Endothelial cell of umbilical vein (primary cell): ENCODE measurements at regions not wholly inside any gene's neighbourhood (a gene's known extent, or its start where the extent isn't known, plus 50 kb on each side); places are given as distances from the start of the nearest gene placed in this dataset.
"Not testable (repeated sequence)": the region's sequence is repeated elsewhere in the genome, so short reads cannot be mapped to it uniquely, and the experiment has no call there.

Experiments used
- BruUV-seq: library from RNA; stranded (reverse); fragments of 400-500 nt; replicated peaks from 2 replicates; lab custom pipeline; 2021; lab: Mats Ljungman, UMichigan
- CTCF ChIA-PET: fragments of 300-600, 350-600 bp; sonication (Branson Sonifier 250); formaldehyde crosslinking; loops from one replicate; lab custom pipeline; 2021; ENCODE audit warnings: antibody characterized with exemption, inconsistent platforms; lab: Charles Lee
- POLR2A ChIA-PET: fragments of 300-600, 350-600 bp; sonication (Branson Sonifier 250); formaldehyde crosslinking; loops from one replicate; lab custom pipeline; 2021; ENCODE audit warnings: antibody characterized with exemption, inconsistent platforms; lab: Charles Lee
- DNase-seq: peaks from one replicate; pipeline ENCODE4 v3.0.0-alpha.2; 2011; ENCODE audit warnings: low read depth, low spot score
- FAIRE-seq: peaks from 2 replicates; lab custom pipeline; 2011; peaks lifted over from hg19 to GRCh38; lab: Jason Lieb, UNC
- H2AFZ ChIP-seq: 2 replicates; pipeline ENCODE4 v1.6.0; 2012; ENCODE audit warnings: low read depth, low read length, control low read depth, inconsistent platforms
- H3K27ac ChIP-seq: 2 replicates; pipeline ENCODE4 v1.5.1; 2011; ENCODE audit warnings: low read depth, mild to moderate bottlenecking, control low read depth, low read length, moderate library complexity; ENCODE audit not compliant: insufficient read depth
- H3K27me3 ChIP-seq, 2 experiments: 2 replicates each; pipeline versions ENCODE4 v1.6.0 to v1.6.1; 2011; ENCODE audit warnings: low read length in 2 of 2, mixed read lengths in 1 of 2; ENCODE audit not compliant: control insufficient read depth in 2 of 2, insufficient read depth in 2 of 2
- H3K36me3 ChIP-seq, 2 experiments: 2 replicates in 1 of 2; 3 replicates in 1 of 2; pipeline ENCODE4 v1.5.1; 2011; ENCODE audit warnings: low read length in 2 of 2, mild to moderate bottlenecking in 1 of 2, moderate library complexity in 1 of 2; ENCODE audit not compliant: control insufficient read depth in 2 of 2, insufficient read depth in 2 of 2; ENCODE audit errors: extremely low read depth in 1 of 2
- H3K4me1 ChIP-seq: 3 replicates; pipeline ENCODE4 v1.5.1; 2011; ENCODE audit warnings: mild to moderate bottlenecking, low read length; ENCODE audit not compliant: control insufficient read depth, insufficient read depth; ENCODE audit errors: extremely low read depth
- H3K4me2 ChIP-seq: 2 replicates; pipeline ENCODE4 v1.6.1; 2011; ENCODE audit warnings: low read length, control low read depth, mixed read lengths; ENCODE audit not compliant: insufficient read depth
- H3K4me3 ChIP-seq, 3 experiments: fragments of 200-600 bp in 1 of 3; sonication (generic), shearing (Covaris generic) in 1 of 3; replicated peaks in 1 of 3; 2 replicates each; pipeline ENCODE4 v1.5.1; 2011 to 2016; ENCODE audit warnings: control low read depth in 3 of 3, low read length in 3 of 3, mild to moderate bottlenecking in 2 of 3, inconsistent platforms in 1 of 3, low read depth in 1 of 3, moderate library complexity in 1 of 3; ENCODE audit not compliant: insufficient read depth in 1 of 3
- H3K79me2 ChIP-seq: 2 replicates; pipeline ENCODE4 v1.6.0; 2012; ENCODE audit warnings: low read length, inconsistent platforms; ENCODE audit not compliant: control insufficient read depth, insufficient read depth
- H3K9ac ChIP-seq: replicated peaks from 2 replicates; pipeline ENCODE3; 2011; ENCODE audit warnings: low read length, control low read depth; ENCODE audit not compliant: insufficient read depth; ENCODE audit errors: extremely low read depth
- H3K9me1 ChIP-seq: replicated peaks from 3 replicates; pipeline ENCODE4 v1.6.0; 2011; ENCODE audit warnings: mild to moderate bottlenecking, low read length; ENCODE audit not compliant: control insufficient read depth, insufficient read depth; ENCODE audit errors: extremely low read depth
- H3K9me3 ChIP-seq: replicated peaks from 2 replicates; pipeline ENCODE4 v1.5.1; 2012; ENCODE audit warnings: low read length, inconsistent platforms; ENCODE audit not compliant: control insufficient read depth, insufficient read depth
- H4K20me1 ChIP-seq: replicated peaks from 2 replicates; pipeline ENCODE3; 2011; ENCODE audit warnings: mild to moderate bottlenecking, low read length; ENCODE audit not compliant: control insufficient read depth, insufficient read depth; ENCODE audit errors: extremely low read depth
- EZH2 ChIP-seq: IDR thresholded peaks from 2 replicates; pipeline ENCODE4 v1.6.1; 2012; ENCODE audit warnings: borderline replicate concordance, low read depth, mild to moderate bottlenecking, moderate library complexity, low read length, inconsistent platforms; ENCODE audit not compliant: severe bottlenecking
- GATA2 ChIP-seq: IDR thresholded peaks from 2 replicates; pipeline ENCODE4 v1.7.0; 2011; ENCODE audit warnings: low read depth, mild to moderate bottlenecking, moderate library complexity, mixed read lengths, low read length; ENCODE audit not compliant: insufficient read length, insufficient read depth
- JUN ChIP-seq: IDR thresholded peaks from 2 replicates; pipeline ENCODE4 v1.6.1; 2011; ENCODE audit warnings: borderline replicate concordance, low read depth; ENCODE audit not compliant: insufficient read length, insufficient read depth
- MYC ChIP-seq: IDR thresholded peaks from one replicate; pipeline ENCODE4 v1.6.1; 2011; ENCODE audit warnings: mild to moderate bottlenecking, low read depth, low read length
- POLR2AphosphoS5 ChIP-seq: IDR thresholded peaks from 2 replicates; pipeline ENCODE4 v1.6.1; 2012; ENCODE audit warnings: low read depth, mild to moderate bottlenecking, control low read depth, low read length, moderate library complexity; ENCODE audit not compliant: insufficient read depth
- dilution Hi-C: fragments of 300-500 bp; cut with MboI; formaldehyde crosslinking; loops from one replicate; pipeline ENCODE4 v1.15.0; 2019; ENCODE audit warnings: low sequenced_read_pairs; ENCODE audit not compliant: extremely low pct_ligation_motif_present
- intact Hi-C: fragments of 100-400 bp; cut with micrococcal nuclease; formaldehyde crosslinking; loops from one replicate; pipeline ENCODE4 v1.10.0; 2022
- TF ChIP-seq, protein P1 (sequence below): IDR thresholded peaks from 2 replicates; pipeline ENCODE4 v1.6.1; 2011; ENCODE audit not compliant: insufficient read depth, insufficient read length

DNA sequence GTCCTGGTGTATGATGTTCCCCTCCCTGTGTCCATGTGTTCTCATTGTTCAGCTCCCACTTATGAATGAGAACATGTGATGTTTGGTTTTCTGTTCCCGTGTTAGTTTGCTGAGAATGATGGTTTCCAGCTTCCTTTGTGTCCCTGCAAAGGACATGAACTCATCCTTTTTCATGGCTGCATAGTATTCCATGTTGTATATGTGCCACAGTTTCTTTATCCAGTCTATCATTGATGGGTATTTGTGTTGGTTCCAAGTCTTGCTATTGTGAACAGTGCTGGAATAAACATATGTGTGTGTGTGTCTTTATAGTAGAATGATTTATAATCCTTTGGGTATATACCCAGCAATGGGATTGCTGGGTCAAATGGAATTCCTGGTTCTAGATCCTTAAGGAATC, 1427.3 kb upstream of the SLC10A2 start:
- H3K4me1 ChIP-seq, DNase-seq, H3K36me3 ChIP-seq, H3K79me2 ChIP-seq, H3K9ac ChIP-seq, H3K4me2 ChIP-seq, H3K27ac ChIP-seq, POLR2A ChIA-PET, H2AFZ ChIP-seq, dilution Hi-C loops, H3K27me3 ChIP-seq, CTCF ChIA-PET, H3K4me3 ChIP-seq, FAIRE-seq, H3K9me3 ChIP-seq, BruUV-seq, H4K20me1 ChIP-seq, intact Hi-C loops, H3K9me1 ChIP-seq: not testable (repeated sequence)

DNA sequence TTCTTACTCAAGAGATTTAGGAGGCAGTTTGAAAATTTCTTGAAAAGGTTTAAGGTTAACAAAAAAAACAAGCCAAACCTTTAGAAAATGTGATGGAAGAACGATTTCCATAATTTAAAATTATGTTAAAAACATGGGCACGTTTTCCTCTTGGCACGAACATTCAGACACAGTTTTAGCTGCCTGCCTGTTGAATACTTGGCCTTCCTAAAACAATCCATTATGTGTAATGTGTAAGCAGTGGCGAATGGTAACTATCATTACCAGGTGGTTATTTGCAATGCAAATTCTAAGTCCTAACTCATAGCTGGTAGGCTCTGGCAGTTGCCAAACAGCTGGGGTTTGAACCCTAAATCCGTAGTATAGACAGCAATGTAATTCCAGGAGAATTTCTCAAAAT, 1425.7 kb upstream of the SLC10A2 start:
- POLR2A ChIA-PET = no interaction called here
- no TSS peak for BruUV-seq
- Histone ChIP-seq H3K79me2 (no peaks in the 10 kb centered on the region), H3K9me1 (no peaks in the 10 kb centered on the region), H3K27me3 (no peaks in the 10 kb centered on the region), H4K20me1 (no peaks in the 10 kb centered on the region), H3K4me3 (no peak overlapping the region), H2AFZ (no peak overlapping the region), H3K9ac (no peak overlapping the region), H3K36me3 (no peaks in the 10 kb centered on the region), H3K27ac (no peak overlapping the region), H3K9me3 (no peaks in the 10 kb centered on the region), H3K4me1 (no peaks in the 10 kb centered on the region), H3K4me2 (no peak overlapping the region)
- TF ChIP-seq, protein P1, sequence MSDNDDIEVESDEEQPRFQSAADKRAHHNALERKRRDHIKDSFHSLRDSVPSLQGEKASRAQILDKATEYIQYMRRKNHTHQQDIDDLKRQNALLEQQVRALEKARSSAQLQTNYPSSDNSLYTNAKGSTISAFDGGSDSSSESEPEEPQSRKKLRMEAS = no peak
- TF ChIP-seq JUN (no peak), GATA2 (no peak), MYC (no peak), EZH2 (no peak), POLR2AphosphoS5 (no peak)
- no peak for FAIRE-seq
- no peak for DNase-seq
- dilution Hi-C loops (no loop called here), intact Hi-C loops (no loop called here)
- CTCF ChIA-PET = no interaction called here
